Heart right ventricle (tissue), 16 donors: ENCODE measurements at regions not wholly inside any gene's neighbourhood (a gene's known extent, or its start where the extent isn't known, plus 50 kb on each side); places are given as distances from the start of the nearest gene placed in this dataset.

Source experiments
- ATAC-seq, 8 donors: fragments of 200-7000 bp; cut with Tn5 transposase; one replicate each; pipeline ENCODE4 v1.9.1; 2020; ENCODE audit warnings: mild to moderate bottlenecking in 8 of 8, moderate library complexity in 8 of 8, moderate number of reproducible peaks in 1 of 8
- DNase-seq, 2 donors: peaks; one replicate each; pipeline ENCODE4 v3.0.0-alpha.2; 2020
- H3K27ac ChIP-seq, 10 donors: fragments of 200-600 bp; sonication (generic) in 2 of 10; one replicate each; pipeline versions ENCODE4 v1.5.0 to v1.8.0; 2020 to 2022; ENCODE audit warnings: mild to moderate bottlenecking in 3 of 10
- H3K27me3 ChIP-seq, 7 donors: fragments of 200-600 bp; one replicate each; pipeline ENCODE4 v1.8.0; 2021 to 2022; ENCODE audit warnings: mild to moderate bottlenecking in 2 of 7
- H3K36me3 ChIP-seq, 9 donors: fragments of 200-600 bp; sonication (generic) in 1 of 9; one replicate each; pipeline versions ENCODE4 v1.5.0 to v1.8.0; 2020 to 2022; ENCODE audit warnings: mild to moderate bottlenecking in 2 of 9
- H3K4me1 ChIP-seq, 9 donors: fragments of 200-600 bp; sonication (generic) in 1 of 9; one replicate each; pipeline versions ENCODE4 v1.5.0 to v1.8.0; 2020 to 2022; ENCODE audit warnings: mild to moderate bottlenecking in 4 of 9
- H3K4me3 ChIP-seq, 10 donors: fragments of 200-600 bp; sonication (generic) in 2 of 10; one replicate each; pipeline versions ENCODE4 v1.5.0 to v1.8.0; 2020 to 2022; ENCODE audit warnings: mild to moderate bottlenecking in 7 of 10, moderate library complexity in 2 of 10
- H3K9me3 ChIP-seq, 11 donors: fragments of 200-600 bp in 10 of 11; sonication (generic) in 2 of 11; one replicate each; pipeline versions ENCODE4 v1.5.0 to v1.8.0; 2013 to 2022; ENCODE audit warnings: mild to moderate bottlenecking in 2 of 11, control low read depth in 1 of 11, moderate library complexity in 1 of 11
- WGBS, 2 donors: extraction: QIAGEN DNeasy Blood & Tissue Kit; methylation state at CpG; one replicate each; pipeline ENCODE4 v1.1.7; 2013; ENCODE audit warnings: inconsistent platforms in 1 of 2; 5-methylcytosine and 5-hydroxymethylcytosine counted together
- intact Hi-C, 10 donors: fragments of 100-400 bp; cut with DNase I; formaldehyde crosslinking; loops; one replicate each; pipeline versions ENCODE4 v1.11.1 to v1.14.2; 2022
- TF ChIP-seq, protein P1 (sequence below), 9 donors: fragments of 200-600 bp; sonication (generic) in 2 of 9; IDR thresholded peaks; one replicate each; pipeline versions ENCODE4 v1.5.0 to v1.8.0; 2021 to 2022; ENCODE audit warnings: antibody characterized with exemption in 9 of 9, mild to moderate bottlenecking in 5 of 9, moderate library complexity in 1 of 9
- donor health status: Arrhythmogenic right ventricular cardiomyopathy.
- donor health status: ischemic (EF 13 %, LVEDD 7.1; RV severe dilation, severe dysfunction).
- donor health status: healthy with polysubstance abuse.
- donor health status: DM: no; HTN: yes; CAD: no.
- donor health status: DM: no; HTN: no; CAD: no.
- donor health status: ischemic (EF 25% LVEDD 6.9; RV normal size, moderate dysfunction).
- donor health status: ischemic (EF 25% LVEDD 5.7; RV mildly dilated, moderate dysfunction).
- donor health status: healthy.
- donor health status: DM: yes; HTN: yes; CAD: no.
- donor health status: Ischemic cardiomyopathy.
- donor health status: ischemic (EF 35%, LVEDD 5.7; RV mildly dilated, moderate dysfunction).
- donor health status: nonischemic (EF 11% LVEDD 7.7; RV severe dilation, severe dysfunction).
- donor health status: DM: yes; HTN: yes; CAD: no.
- donor health status: PGD.
- donor health status: ischemic (EF 29% LVEDD 5.4; RV normal size, mild dysfunction).
- donor health status: nonischemic (EF 23%, LVEDD 6.1; RV moderate dilation, normal function).

DNA sequence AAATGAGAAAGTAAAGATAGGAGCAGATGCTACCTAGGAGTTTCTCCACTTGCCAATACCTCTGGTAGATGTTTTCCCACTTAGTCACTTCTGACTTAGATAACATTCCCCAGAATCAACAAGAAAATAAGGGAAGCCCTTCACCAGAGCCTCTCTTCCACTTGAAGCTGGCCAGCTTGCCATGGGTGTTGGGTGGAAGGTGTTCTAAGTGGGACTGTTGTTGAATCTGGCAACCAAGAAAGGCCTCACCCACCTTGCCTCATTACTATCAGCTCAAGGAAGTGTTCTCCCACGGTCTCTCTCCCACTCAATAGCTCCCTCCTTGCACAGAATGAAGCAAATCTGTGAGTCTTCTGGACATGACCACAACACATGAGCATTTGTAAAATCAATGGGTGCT is 100.4 kb upstream of the REG3A start:
- intact Hi-C loops, result no loop called here
- ATAC-seq, result no peak

DNA sequence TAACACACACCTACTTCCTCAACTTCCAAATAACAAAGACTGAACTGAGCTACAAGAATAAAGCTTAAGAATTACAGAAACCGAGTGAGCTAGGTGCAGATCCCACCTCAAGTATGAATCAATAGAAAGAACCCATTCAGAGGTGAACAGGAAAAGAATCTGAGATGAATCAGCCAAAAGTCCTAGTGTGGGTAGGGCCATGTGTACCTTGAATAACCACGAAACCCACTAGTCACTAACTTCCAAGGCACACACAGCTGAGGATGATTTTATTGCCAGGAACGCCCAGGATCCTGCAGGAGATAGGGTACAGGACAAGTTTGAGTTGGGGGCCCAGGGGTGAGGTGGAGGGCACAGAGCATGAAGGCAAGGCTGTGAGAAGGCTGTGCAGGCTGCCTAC is 99.7 kb upstream of the REG3A start:
- no peak for DNase-seq
- H3K4me3 ChIP-seq, result no peak overlapping the region
- H3K36me3 ChIP-seq, result no peaks in the 10 kb centered on the region
- TF ChIP-seq, protein P1, sequence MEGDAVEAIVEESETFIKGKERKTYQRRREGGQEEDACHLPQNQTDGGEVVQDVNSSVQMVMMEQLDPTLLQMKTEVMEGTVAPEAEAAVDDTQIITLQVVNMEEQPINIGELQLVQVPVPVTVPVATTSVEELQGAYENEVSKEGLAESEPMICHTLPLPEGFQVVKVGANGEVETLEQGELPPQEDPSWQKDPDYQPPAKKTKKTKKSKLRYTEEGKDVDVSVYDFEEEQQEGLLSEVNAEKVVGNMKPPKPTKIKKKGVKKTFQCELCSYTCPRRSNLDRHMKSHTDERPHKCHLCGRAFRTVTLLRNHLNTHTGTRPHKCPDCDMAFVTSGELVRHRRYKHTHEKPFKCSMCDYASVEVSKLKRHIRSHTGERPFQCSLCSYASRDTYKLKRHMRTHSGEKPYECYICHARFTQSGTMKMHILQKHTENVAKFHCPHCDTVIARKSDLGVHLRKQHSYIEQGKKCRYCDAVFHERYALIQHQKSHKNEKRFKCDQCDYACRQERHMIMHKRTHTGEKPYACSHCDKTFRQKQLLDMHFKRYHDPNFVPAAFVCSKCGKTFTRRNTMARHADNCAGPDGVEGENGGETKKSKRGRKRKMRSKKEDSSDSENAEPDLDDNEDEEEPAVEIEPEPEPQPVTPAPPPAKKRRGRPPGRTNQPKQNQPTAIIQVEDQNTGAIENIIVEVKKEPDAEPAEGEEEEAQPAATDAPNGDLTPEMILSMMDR (IDR thresholded peaks at IDR 0.05), result no peak
- no peak for ATAC-seq
- H3K27ac ChIP-seq, result no peak overlapping the region
- no peaks in the 10 kb centered on the region for H3K4me1 ChIP-seq
- H3K9me3 ChIP-seq, result peaks cover 0 to 6% (median 0%) of the 10 kb centered on the region in 11 donors
- 76 to 77% methylated on average over 3 of the region's 3 CpGs for WGBS, 2 donors
- intact Hi-C loops, result no loop called here
- no peaks in the 10 kb centered on the region for H3K27me3 ChIP-seq

More for the DNA sequence above, 100.4 kb upstream of the REG3A start:
- no peaks in the 10 kb centered on the region for H3K27me3 ChIP-seq
- DNase-seq, result no peak
- no peaks in the 10 kb centered on the region for H3K36me3 ChIP-seq
- TF ChIP-seq, protein P1 (IDR thresholded peaks at IDR 0.05), result no peak
- H3K27ac ChIP-seq, result no peak overlapping the region
- WGBS, 2 donors, result 43 to 57% methylated on average over 1 of the region's 1 CpG
- no peaks in the 10 kb centered on the region for H3K4me1 ChIP-seq
- H3K4me3 ChIP-seq, result no peak overlapping the region
- H3K9me3 ChIP-seq, result peaks cover 0 to 6% (median 0%) of the 10 kb centered on the region in 11 donors

DNA sequence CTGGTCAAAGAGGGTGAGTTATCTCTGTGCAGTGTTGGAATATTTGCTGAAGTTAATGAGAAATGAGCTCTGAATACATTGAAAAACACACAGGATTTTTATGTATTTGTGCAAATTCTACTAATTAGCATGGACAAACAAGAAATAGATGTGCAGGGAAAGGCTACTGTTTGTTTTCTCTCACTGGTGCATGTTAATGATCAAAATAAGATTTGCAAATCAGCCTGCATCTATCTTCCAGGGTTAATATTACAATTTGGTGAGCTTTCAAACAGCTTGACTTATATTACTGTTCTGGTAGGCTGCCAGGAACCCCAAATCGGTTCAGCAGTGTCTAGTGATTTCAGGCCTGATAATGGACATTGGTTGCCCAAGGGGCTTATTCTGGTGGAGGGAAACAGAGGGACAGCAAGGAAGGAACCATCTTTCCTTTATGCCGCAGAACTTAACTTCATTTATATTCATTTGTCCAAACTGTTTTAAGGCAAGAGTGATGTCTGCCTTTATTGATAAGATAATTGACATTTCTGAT is 93.8 kb upstream of the REG3A start:
- DNase-seq (no peak), ATAC-seq (no peak)
- Histone ChIP-seq H3K36me3 (no peaks in the 10 kb centered on the region), H3K9me3 (peaks cover 0 to 2% (median 0%) of the 10 kb centered on the region in 11 donors), H3K4me3 (no peak overlapping the region), H3K27me3 (no peaks in the 10 kb centered on the region), H3K4me1 (no peaks in the 10 kb centered on the region), H3K27ac (no peak overlapping the region)
- 60 to 65% methylated on average over 2 of the region's 2 CpGs for WGBS, 2 donors
- intact Hi-C loops, result no loop called here
- TF ChIP-seq, protein P1 (IDR thresholded peaks at IDR 0.05), result no peak

DNA sequence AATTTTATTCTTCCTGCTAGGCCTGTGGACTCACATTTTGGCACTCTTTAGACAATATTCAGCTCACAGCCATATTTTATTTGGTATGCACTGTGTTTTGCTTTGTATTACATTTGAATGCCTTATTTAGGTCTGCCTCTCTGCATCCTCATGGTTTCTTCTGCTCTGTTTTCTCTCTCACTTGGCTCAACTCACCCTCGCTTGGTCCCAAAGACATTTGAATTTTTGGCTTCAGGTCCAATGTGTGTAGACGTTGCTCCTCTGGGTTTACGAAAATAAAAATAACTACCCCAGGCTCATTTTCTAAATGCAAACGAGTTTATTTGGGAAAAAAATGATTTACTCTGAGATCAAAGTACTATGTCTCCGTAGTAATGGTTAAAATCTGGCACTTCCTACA is 91.1 kb upstream of the REG3A start:
- H3K9me3 ChIP-seq, result peaks cover 0 to 2% (median 0%) of the 10 kb centered on the region in 11 donors
- no peaks in the 10 kb centered on the region for H3K27me3 ChIP-seq
- TF ChIP-seq, protein P1 (IDR thresholded peaks at IDR 0.05), result no peak
- H3K36me3 ChIP-seq, result no peaks in the 10 kb centered on the region
- WGBS, 2 donors, result 70 to 80% methylated on average over 5 of the region's 5 CpGs
- DNase-seq (no peak), ATAC-seq (no peak)
- H3K4me3 ChIP-seq, result no peak overlapping the region
- intact Hi-C loops, result no loop called here
- H3K4me1 ChIP-seq, result no peaks in the 10 kb centered on the region
- no peak overlapping the region for H3K27ac ChIP-seq
